Neuronal stem cell (in vitro differentiated cells): ENCODE measurements at regions not wholly inside any gene's neighbourhood (a gene's known extent, or its start where the extent isn't known, plus 50 kb on each side); places are given as distances from the start of the nearest gene placed in this dataset.

Experiments used
- DNase-seq: peaks from one replicate; pipeline ENCODE4 v3.0.0-alpha.2; 2013; ENCODE audit warnings: low spot score
- H2AFZ ChIP-seq: one replicate; pipeline ENCODE4 v1.6.1; 2013; ENCODE audit warnings: mild to moderate bottlenecking, low read length, inconsistent platforms
- H2AK5ac ChIP-seq: 2 replicates; pipeline ENCODE4 v1.6.1; 2013; ENCODE audit warnings: low read depth, mild to moderate bottlenecking, inconsistent platforms, low read length, moderate library complexity, mixed read lengths
- H2BK120ac ChIP-seq: 2 replicates; pipeline ENCODE4 v1.6.1; 2013; ENCODE audit warnings: low read depth, mild to moderate bottlenecking, inconsistent platforms, low read length, moderate library complexity, mixed read lengths
- H2BK12ac ChIP-seq: one replicate; pipeline ENCODE4 v1.6.1; 2013; ENCODE audit warnings: low read length, inconsistent platforms
- H2BK15ac ChIP-seq: 2 replicates; pipeline ENCODE4 v1.6.1; 2013; ENCODE audit warnings: mild to moderate bottlenecking, low read length, inconsistent platforms, mixed read lengths
- H2BK5ac ChIP-seq: one replicate; pipeline ENCODE4 v1.6.1; 2013; ENCODE audit warnings: inconsistent platforms, mild to moderate bottlenecking, low read length, moderate library complexity
- H3K14ac ChIP-seq: one replicate; pipeline ENCODE4 v1.6.1; 2013; ENCODE audit warnings: low read length, inconsistent platforms
- H3K18ac ChIP-seq: 2 replicates; pipeline ENCODE4 v1.6.1; 2013; ENCODE audit warnings: low read length, inconsistent platforms
- H3K23ac ChIP-seq: 2 replicates; pipeline ENCODE4 v1.6.1; 2013; ENCODE audit warnings: low read depth, mild to moderate bottlenecking, mixed read lengths, low read length, inconsistent platforms; ENCODE audit not compliant: poor library complexity
- H3K27ac ChIP-seq: replicated peaks from 3 replicates; pipeline ENCODE4 v1.5.1; 2013; ENCODE audit warnings: low read length, inconsistent platforms
- H3K27me3 ChIP-seq, 3 experiments: 2 replicates each; pipeline ENCODE4 v1.6.1; 2013; ENCODE audit warnings: low read length in 3 of 3, mild to moderate bottlenecking in 2 of 3, inconsistent platforms in 1 of 3, low read depth in 1 of 3, mixed read lengths in 1 of 3, moderate library complexity in 1 of 3; ENCODE audit not compliant: control insufficient read depth in 3 of 3, insufficient read depth in 3 of 3
- H3K36me3 ChIP-seq, 2 donors: replicated peaks in 1 of 2; 2 replicates each; pipeline ENCODE4 v1.6.1; 2013; ENCODE audit warnings: low read length in 2 of 2; ENCODE audit not compliant: control insufficient read depth in 2 of 2, insufficient read depth in 2 of 2
- H3K4ac ChIP-seq: 2 replicates; pipeline ENCODE4 v1.6.1; 2013; ENCODE audit warnings: inconsistent platforms, mild to moderate bottlenecking, low read length, moderate library complexity
- H3K4me1 ChIP-seq, 2 donors: 1 replicate in 1 of 2; 2 replicates in 1 of 2; pipeline ENCODE4 v1.6.1; 2013; ENCODE audit warnings: low read length in 2 of 2, low read depth in 1 of 2; ENCODE audit not compliant: control insufficient read depth in 2 of 2, insufficient read depth in 1 of 2
- H3K4me2 ChIP-seq: one replicate; pipeline ENCODE4 v1.6.1; 2013; ENCODE audit warnings: mild to moderate bottlenecking, low read length, inconsistent platforms; ENCODE audit not compliant: insufficient read depth, poor library complexity, severe bottlenecking
- H3K4me3 ChIP-seq, 2 donors: 2 replicates each; pipeline ENCODE4 v1.5.1; 2013; ENCODE audit warnings: low read length in 2 of 2, mild to moderate bottlenecking in 2 of 2, inconsistent platforms in 1 of 2, moderate library complexity in 1 of 2
- H3K79me1 ChIP-seq: one replicate; pipeline ENCODE4 v1.6.1; 2013; ENCODE audit warnings: low read depth, mild to moderate bottlenecking, inconsistent platforms, low read length, moderate library complexity
- H3K9ac ChIP-seq: one replicate; pipeline ENCODE4 v1.6.1; 2013; ENCODE audit warnings: mild to moderate bottlenecking, low read depth, low read length, inconsistent platforms; ENCODE audit not compliant: poor library complexity
- H3K9me3 ChIP-seq, 2 donors: replicated peaks in 1 of 2; 2 replicates each; pipeline versions ENCODE3 to v1.6.1; 2013; ENCODE audit warnings: low read length in 2 of 2, mild to moderate bottlenecking in 2 of 2, inconsistent platforms in 1 of 2, low read depth in 1 of 2, mixed read lengths in 1 of 2, moderate library complexity in 1 of 2; ENCODE audit not compliant: control insufficient read depth in 2 of 2, insufficient read depth in 1 of 2
- H4K8ac ChIP-seq: one replicate; pipeline ENCODE4 v1.6.1; 2013; ENCODE audit warnings: low read depth, mild to moderate bottlenecking, inconsistent platforms, low read length, moderate library complexity
- H4K91ac ChIP-seq: one replicate; pipeline ENCODE4 v1.6.1; 2013; ENCODE audit warnings: low read length, low read depth, mild to moderate bottlenecking, inconsistent platforms; ENCODE audit not compliant: poor library complexity
- WGBS, 2 donors: extraction: QIAGEN DNeasy Blood & Tissue Kit; methylation state at CpG; one replicate each; pipeline ENCODE4 v1.1.7; 2013; ENCODE audit warnings: missing lambda C conversion rate in 2 of 2, mixed read lengths in 1 of 2; ENCODE audit not compliant: insufficient read length in 2 of 2, insufficient replicate concordance in 1 of 2; ENCODE audit errors: extremely low coverage in 2 of 2; 5-methylcytosine and 5-hydroxymethylcytosine counted together

GRCh38 chr2:81303321-81303720 is 998.8 kb upstream of the LRRTM1 start:
- Histone ChIP-seq H3K9me3 (peaks cover 0 to 3% of the 10 kb centered on the region in 2 donors), H2BK12ac (no peak overlapping the region), H3K36me3 (no peaks in the 10 kb centered on the region)

GRCh38 chr2:81299841-81300240 is 995.3 kb upstream of the LRRTM1 start:
- Histone ChIP-seq H3K23ac (no peak overlapping the region), H2AFZ (no peak overlapping the region), H3K4me1 (peaks cover 0 to 4% of the 10 kb centered on the region in 2 donors), H2BK120ac (no peak overlapping the region), H4K8ac (no peak overlapping the region), H3K4ac (no peak overlapping the region), H2BK5ac (no peak overlapping the region), H3K9ac (no peak overlapping the region), H4K91ac (no peak overlapping the region), H3K79me1 (no peaks in the 10 kb centered on the region), H3K9me3 (peaks cover 0 to 3% of the 10 kb centered on the region in 2 donors), H3K36me3 (no peaks in the 10 kb centered on the region), H3K14ac (no peak overlapping the region), H2BK12ac (no peak overlapping the region), H2BK15ac (no peak overlapping the region), H3K18ac (no peak overlapping the region), H3K27me3 (no peaks in the 10 kb centered on the region), H3K27ac (no peak overlapping the region), H3K4me3 (no peak overlapping the region), H2AK5ac (no peak overlapping the region), H3K4me2 (no peak overlapping the region)
- no CpG with 5 or more reads among the region's 1 CpG for WGBS, 2 donors
- no peak for DNase-seq

More at GRCh38 chr2:81303321-81303720, 998.8 kb upstream of the LRRTM1 start:
- H3K9ac ChIP-seq = no peak overlapping the region
- no peak overlapping the region for H2BK5ac ChIP-seq
- H2BK15ac ChIP-seq = no peak overlapping the region
- no peaks in the 10 kb centered on the region for H3K79me1 ChIP-seq
- no peak overlapping the region for H3K23ac ChIP-seq
- no peak overlapping the region for H3K4me2 ChIP-seq
- H3K27me3 ChIP-seq = no peaks in the 10 kb centered on the region
- DNase-seq = no peak
- no peak overlapping the region for H3K4ac ChIP-seq
- no peak overlapping the region for H3K4me3 ChIP-seq
- H4K8ac ChIP-seq = no peak overlapping the region
- H3K27ac ChIP-seq = no peak overlapping the region
- no peak overlapping the region for H2BK120ac ChIP-seq
- no peak overlapping the region for H3K14ac ChIP-seq
- peaks cover 0 to 5% of the 10 kb centered on the region in 2 donors for H3K4me1 ChIP-seq
- no peak overlapping the region for H2AFZ ChIP-seq
- H2AK5ac ChIP-seq = no peak overlapping the region
- no CpG with 5 or more reads among the region's 1 CpG for WGBS, 2 donors
- H3K18ac ChIP-seq = no peak overlapping the region
- H4K91ac ChIP-seq = no peak overlapping the region

GRCh38 chr2:81290846-81291245 is 986.3 kb upstream of the LRRTM1 start:
- Histone ChIP-seq H2AK5ac (no peak overlapping the region), H2BK5ac (no peak overlapping the region), H3K4me3 (no peak overlapping the region), H2BK12ac (no peak overlapping the region), H4K91ac (no peak overlapping the region), H3K4me1 (no peaks in the 10 kb centered on the region), H3K14ac (no peak overlapping the region), H3K18ac (no peak overlapping the region), H3K23ac (no peak overlapping the region), H3K79me1 (no peaks in the 10 kb centered on the region), H3K36me3 (no peaks in the 10 kb centered on the region), H3K9ac (no peak overlapping the region), H3K27ac (no peak overlapping the region), H3K4me2 (no peak overlapping the region), H2AFZ (no peak overlapping the region), H3K9me3 (peaks cover 0 to 3% of the 10 kb centered on the region in 2 donors), H3K27me3 (no peaks in the 10 kb centered on the region), H2BK15ac (no peak overlapping the region), H4K8ac (no peak overlapping the region), H2BK120ac (no peak overlapping the region), H3K4ac (no peak overlapping the region)
- no peak for DNase-seq
- WGBS, 2 donors = no CpG with 5 or more reads among the region's 3 CpGs

- Histone ChIP-seq H2BK5ac (no peak overlapping the region), H3K4ac (no peak overlapping the region), H2BK120ac (no peak overlapping the region), H3K23ac (no peak overlapping the region), H3K4me3 (no peak overlapping the region), H3K9ac (no peak overlapping the region), H3K79me1 (no peaks in the 10 kb centered on the region), H2BK12ac (no peak overlapping the region), H4K8ac (no peak overlapping the region), H3K18ac (no peak overlapping the region), H3K9me3 (no peaks in the 10 kb centered on the region), H3K36me3 (no peaks in the 10 kb centered on the region), H3K27me3 (no peaks in the 10 kb centered on the region), H3K4me1 (no peaks in the 10 kb centered on the region), H2AFZ (no peak overlapping the region), H3K14ac (no peak overlapping the region), H3K4me2 (no peak overlapping the region), H2AK5ac (no peak overlapping the region), H2BK15ac (no peak overlapping the region), H3K27ac (no peak overlapping the region), H4K91ac (no peak overlapping the region)
- no CpG with 5 or more reads among the region's 2 CpGs for WGBS, 2 donors
- DNase-seq = no peak
Measured at GRCh38 chr2:81283081-81283480, 978.5 kb upstream of the LRRTM1 start.
